Neural cell (in vitro differentiated cells): ENCODE measurements at regions not wholly inside any gene's neighbourhood (a gene's known extent, or its start where the extent isn't known, plus 50 kb on each side); places are given as distances from the start of the nearest gene placed in this dataset.

ENCODE experiments used
- H2AFZ ChIP-seq: fragments of 200-600, 300-800 bp; sonication (generic), shearing (Covaris generic); 2 replicates; pipeline ENCODE4 v1.6.0; 2014; ENCODE audit warnings: low read depth, mild to moderate bottlenecking, antibody characterized with exemption, low read length, moderate library complexity
- H3F3A ChIP-seq: fragments of 200-600 bp; shearing (Covaris generic); 2 replicates; pipeline ENCODE4 v1.6.1; 2016; ENCODE audit warnings: mild to moderate bottlenecking, moderate library complexity, mixed read lengths, antibody characterized with exemption, low read length; ENCODE audit not compliant: insufficient read depth, poor library complexity, severe bottlenecking
- H3K27ac ChIP-seq: fragments of 200-600, 300-800 bp; sonication (generic), shearing (Covaris generic); 2 replicates; pipeline ENCODE4 v1.5.1; 2014; ENCODE audit warnings: mild to moderate bottlenecking, low read length, moderate library complexity
- H3K27me3 ChIP-seq: fragments of 300-800, 200-600 bp; sonication (generic), shearing (Covaris generic); 2 replicates; pipeline ENCODE4 v1.6.0; 2014; ENCODE audit warnings: mild to moderate bottlenecking, low read depth, low read length, moderate library complexity; ENCODE audit not compliant: insufficient read depth
- H3K36me3 ChIP-seq: fragments of 300-800, 200-600 bp; sonication (generic), shearing (Covaris generic); 2 replicates; pipeline ENCODE4 v1.5.1; 2014; ENCODE audit warnings: mild to moderate bottlenecking, antibody characterized with exemption, low read length, moderate library complexity; ENCODE audit not compliant: insufficient read depth
- H3K4me2 ChIP-seq: fragments of 300-800, 200-600 bp; sonication (generic), shearing (Covaris generic); 2 replicates; pipeline ENCODE4 v1.6.0; 2014; ENCODE audit warnings: mild to moderate bottlenecking, low read length
- H3K4me3 ChIP-seq: fragments of 300-800, 200-600 bp; sonication (generic), shearing (Covaris generic); 2 replicates; pipeline ENCODE4 v1.5.1; 2014; ENCODE audit warnings: mild to moderate bottlenecking, low read length, moderate library complexity
- H3K79me2 ChIP-seq: fragments of 200-600 bp; shearing (Covaris generic); replicated peaks from 2 replicates; pipeline ENCODE4 v1.6.0; 2014; ENCODE audit warnings: mild to moderate bottlenecking, low read length, moderate library complexity; ENCODE audit not compliant: insufficient read depth
- H3K9ac ChIP-seq: fragments of 300-800, 200-600 bp; sonication (generic), shearing (Covaris generic); 2 replicates; pipeline ENCODE4 v1.6.1; 2016; ENCODE audit warnings: mild to moderate bottlenecking, low read length, mixed read lengths
- H3K9me2 ChIP-seq: fragments of 200-600 bp; shearing (Covaris generic); 2 replicates; pipeline ENCODE4 v1.6.1; 2016; ENCODE audit warnings: mild to moderate bottlenecking, low read length, mixed read lengths; ENCODE audit not compliant: insufficient read depth
- H3K9me3 ChIP-seq: fragments of 200-600, 300-800 bp; sonication (generic), shearing (Covaris generic); 2 replicates; pipeline ENCODE4 v1.6.1; 2016; ENCODE audit warnings: mild to moderate bottlenecking, mixed run types, low read length, moderate library complexity, mixed read lengths
- H4K20me1 ChIP-seq: fragments of 200-600 bp; shearing (Covaris generic); 2 replicates; pipeline ENCODE4 v1.6.1; 2016; ENCODE audit warnings: mild to moderate bottlenecking, mixed run types; ENCODE audit not compliant: insufficient read depth
- CTCF ChIP-seq: fragments of 450-650 bp; IDR thresholded peaks from 2 replicates; pipeline ENCODE4 v1.5.1; 2014; ENCODE audit warnings: antibody characterized with exemption, mild to moderate bottlenecking, moderate library complexity; ENCODE audit not compliant: poor library complexity, severe bottlenecking
- EP300 ChIP-seq: fragments of 450-650 bp; conservative IDR thresholded peaks from 2 replicates; pipeline ENCODE4 v1.6.1; 2014; ENCODE audit warnings: antibody characterized with exemption, mild to moderate bottlenecking, moderate library complexity; ENCODE audit not compliant: poor library complexity, severe bottlenecking
- EZH2 ChIP-seq: fragments of 200-600, 300-800 bp; shearing (Covaris generic), sonication (generic); IDR thresholded peaks from 2 replicates; pipeline ENCODE4 v1.6.1; 2014; ENCODE audit warnings: antibody characterized with exemption, low read length, borderline replicate concordance, mild to moderate bottlenecking; ENCODE audit not compliant: insufficient read depth, poor library complexity, severe bottlenecking
- MXI1 ChIP-seq: fragments of 450-650 bp; conservative IDR thresholded peaks from 2 replicates; pipeline ENCODE4 v1.6.1; 2014; ENCODE audit warnings: antibody characterized with exemption, mild to moderate bottlenecking; ENCODE audit not compliant: poor library complexity, severe bottlenecking
- POLR2AphosphoS5 ChIP-seq: IDR thresholded peaks from 2 replicates; pipeline ENCODE4 v1.6.1; 2012
- RAD21 ChIP-seq: fragments of 450-650 bp; conservative IDR thresholded peaks from 2 replicates; pipeline ENCODE4 v1.6.1; 2014; ENCODE audit warnings: antibody characterized with exemption, mild to moderate bottlenecking, moderate library complexity
- REST ChIP-seq: IDR thresholded peaks from 2 replicates; pipeline ENCODE4 v1.6.1; 2012; ENCODE audit warnings: borderline replicate concordance
- SMC3 ChIP-seq: fragments of 450-650 bp; conservative IDR thresholded peaks from 2 replicates; pipeline ENCODE4 v1.6.1; 2014; ENCODE audit warnings: antibody characterized with exemption, mild to moderate bottlenecking, moderate library complexity; ENCODE audit not compliant: poor library complexity
- TAF1 ChIP-seq: IDR thresholded peaks from 2 replicates; pipeline ENCODE4 v1.6.1; 2012; ENCODE audit warnings: low read depth

- H3K36me3 ChIP-seq, result no peaks in the 10 kb centered on the region
- no peaks in the 10 kb centered on the region for H4K20me1 ChIP-seq
- H3K4me2 ChIP-seq, result no peak overlapping the region
- no peaks in the 10 kb centered on the region for H3K9me2 ChIP-seq
- H3K27ac ChIP-seq, result no peak overlapping the region
- H3K9me3 ChIP-seq, result no peaks in the 10 kb centered on the region
- TF ChIP-seq EZH2 (no peak), SMC3 (no peak), TAF1 (no peak), RAD21 (no peak), REST (no peak), EP300 (no peak), MXI1 (no peak), CTCF (no peak), POLR2AphosphoS5 (no peak)
- H3K4me3 ChIP-seq, result no peak overlapping the region
- no peaks in the 10 kb centered on the region for H3K79me2 ChIP-seq
- no peaks in the 10 kb centered on the region for H3K27me3 ChIP-seq
- no peaks in the 10 kb centered on the region for H3F3A ChIP-seq
- H3K9ac ChIP-seq, result no peak overlapping the region
- H2AFZ ChIP-seq, result no peak overlapping the region
Observed at GRCh38 chr6:78744144-78744543, 123.2 kb upstream of the IRAK1BP1 start.

- Histone ChIP-seq H4K20me1 (no peaks in the 10 kb centered on the region), H3K27ac (no peak overlapping the region), H3K4me3 (no peak overlapping the region), H3K9me2 (no peaks in the 10 kb centered on the region), H3K36me3 (no peaks in the 10 kb centered on the region), H3K9ac (no peak overlapping the region), H3F3A (no peaks in the 10 kb centered on the region), H3K9me3 (no peaks in the 10 kb centered on the region), H3K27me3 (no peaks in the 10 kb centered on the region), H2AFZ (no peak overlapping the region), H3K79me2 (no peaks in the 10 kb centered on the region), H3K4me2 (no peak overlapping the region)
- TF ChIP-seq POLR2AphosphoS5 (no peak), MXI1 (no peak), EP300 (no peak), SMC3 (no peak), RAD21 (no peak), REST (no peak), CTCF (no peak), EZH2 (no peak), TAF1 (no peak)
Observed at GRCh38 chr6:78746457-78746856, 120.9 kb upstream of the IRAK1BP1 start.
